GM04504 (cell line): ENCODE measurements at regions not wholly inside any gene's neighbourhood (a gene's known extent, or its start where the extent isn't known, plus 50 kb on each side); places are given as distances from the start of the nearest gene placed in this dataset.

Source experiments
- DNase-seq: peaks from one replicate; pipeline ENCODE4 v3.0.0-alpha.2; 2012; ENCODE audit warnings: low read depth

DNA sequence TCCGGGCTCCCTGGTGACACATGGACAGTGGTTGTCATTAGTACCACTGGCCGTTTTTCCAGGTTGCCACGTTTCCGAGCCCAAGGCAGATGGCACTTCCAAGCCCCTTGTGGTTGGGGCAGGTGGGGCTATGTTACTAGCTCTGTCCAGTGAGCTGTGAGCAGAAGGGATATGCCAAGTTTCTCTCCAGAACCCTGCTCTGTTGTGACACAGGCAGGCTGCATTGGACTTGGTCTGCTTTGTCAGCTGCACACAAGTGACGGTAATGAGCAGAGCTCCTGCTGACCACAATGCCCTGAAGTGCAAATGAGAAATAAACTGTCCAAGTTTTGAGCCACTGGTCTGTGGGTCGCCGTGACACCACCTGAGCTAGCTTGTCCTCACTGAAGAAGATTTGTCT is 118.8 kb downstream of the GYPC start:
- no peak for DNase-seq

DNA sequence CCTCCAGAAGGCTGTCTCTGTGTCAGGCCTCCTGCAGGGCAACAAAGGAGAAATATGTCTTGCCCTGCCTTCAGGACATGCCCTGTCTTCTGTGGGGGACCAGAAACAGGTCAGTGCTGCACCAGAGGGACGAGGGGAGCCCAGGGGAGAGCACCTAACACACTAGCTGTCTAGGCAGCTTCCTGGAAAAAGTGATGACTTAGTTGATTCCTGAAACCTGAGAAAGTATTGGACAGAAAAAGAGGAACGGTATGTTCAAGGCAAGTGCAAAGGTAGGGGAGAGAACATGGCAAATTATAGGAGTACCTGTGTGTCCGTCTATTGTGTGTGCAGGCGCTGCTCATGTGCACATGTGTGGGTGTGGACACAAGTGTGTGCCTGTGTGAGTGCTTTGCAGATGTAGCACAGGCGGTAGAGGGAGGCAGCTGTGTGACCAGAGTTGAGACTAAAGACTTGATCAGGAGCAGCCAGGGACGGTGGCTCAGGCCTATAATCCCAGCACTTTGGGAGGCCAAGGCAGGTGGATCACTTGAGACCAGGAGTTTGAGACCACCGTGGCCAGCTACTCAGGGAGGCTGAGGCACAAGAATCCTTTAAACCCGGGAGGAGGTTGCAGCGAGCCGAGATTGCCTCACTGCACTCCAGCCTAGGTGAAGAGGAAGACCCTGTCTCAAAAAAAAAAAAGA is 119.5 kb downstream of the GYPC start:
- DNase-seq: no peak

DNA sequence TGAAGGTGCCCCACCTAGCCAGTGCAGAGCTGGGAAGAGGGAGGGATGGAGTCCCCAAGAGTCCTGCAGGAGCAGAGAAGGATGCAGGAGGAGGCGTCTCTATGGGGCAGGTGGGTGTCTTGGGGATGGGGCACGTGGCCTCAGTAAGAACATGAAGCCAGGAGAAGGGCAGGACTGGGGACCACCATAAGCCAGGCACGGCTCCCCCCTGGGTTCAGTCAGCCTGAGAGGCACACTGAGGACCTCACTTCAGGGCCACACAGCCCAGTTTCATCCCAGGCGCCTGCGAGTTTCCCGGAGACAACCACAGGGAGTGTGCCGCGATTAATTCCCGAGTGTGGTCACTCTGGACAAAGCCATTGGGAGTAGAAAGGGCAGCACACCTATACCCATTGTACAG is 120.3 kb downstream of the GYPC start:
- DNase-seq: no peak

DNA sequence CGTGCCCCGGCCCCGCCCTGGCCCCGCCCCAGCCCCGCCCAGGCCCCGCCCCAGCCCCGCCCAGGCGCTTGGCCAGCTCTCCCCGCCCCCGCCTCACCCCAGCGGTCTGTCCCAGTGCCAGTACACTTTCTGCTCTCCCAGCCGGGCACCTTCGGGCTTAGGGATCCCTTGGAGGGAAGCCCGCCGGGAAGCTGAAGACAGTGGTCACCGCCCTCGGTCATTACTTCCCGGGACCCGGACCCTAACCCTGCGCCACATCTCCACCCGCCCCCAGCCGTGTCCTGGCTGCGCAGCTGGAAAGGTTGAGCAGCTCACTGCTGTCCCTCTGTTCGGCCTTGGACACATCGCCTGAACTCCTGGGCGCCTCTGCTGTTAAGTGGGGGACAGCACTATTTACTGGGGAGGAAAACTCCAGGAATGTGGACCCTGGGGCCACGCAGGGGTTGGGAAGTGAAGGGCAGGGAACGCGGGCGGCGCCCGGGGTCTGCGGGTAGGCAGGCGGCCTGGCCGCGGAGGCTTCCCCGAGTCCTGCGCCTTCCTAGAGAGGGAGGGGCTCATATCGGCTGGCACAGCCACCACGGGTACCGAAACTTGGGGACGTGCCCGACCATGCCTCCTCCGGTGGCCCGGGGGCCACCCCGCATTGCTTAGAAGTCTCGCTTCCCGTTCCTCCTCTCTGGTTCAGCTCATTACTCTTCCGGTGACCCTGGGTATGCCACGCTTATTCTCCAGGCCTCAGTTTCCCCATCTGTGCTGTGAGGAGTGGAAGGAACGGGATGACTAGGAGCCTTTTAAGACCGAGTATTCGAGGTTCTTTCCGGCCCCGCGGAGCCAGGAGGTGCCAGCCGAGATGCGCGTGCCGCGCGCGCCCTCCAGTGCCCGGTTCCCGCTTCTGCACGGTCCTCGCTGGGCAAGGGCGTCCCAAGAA is 121.0 kb downstream of the GYPC start:
- DNase-seq: peak; percentile 29

DNA sequence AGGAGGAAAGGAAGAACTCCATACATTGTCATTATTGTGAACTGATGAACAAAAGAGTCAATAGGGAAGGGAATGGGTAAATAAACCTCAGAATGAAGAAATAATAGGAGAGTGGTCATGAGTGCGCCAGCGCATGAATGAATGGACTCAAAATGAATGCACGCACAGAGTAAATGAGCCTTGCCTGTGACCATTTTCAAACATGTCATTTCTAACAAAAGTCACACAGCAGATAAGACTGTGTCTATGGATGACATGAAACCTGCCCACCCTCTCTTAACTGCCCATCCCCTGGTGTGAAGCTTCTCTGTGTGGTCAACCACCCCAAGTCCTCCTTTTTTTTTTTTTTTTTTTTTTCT is 121.1 kb upstream of the TEX51 start:
- DNase-seq: no peak

DNA sequence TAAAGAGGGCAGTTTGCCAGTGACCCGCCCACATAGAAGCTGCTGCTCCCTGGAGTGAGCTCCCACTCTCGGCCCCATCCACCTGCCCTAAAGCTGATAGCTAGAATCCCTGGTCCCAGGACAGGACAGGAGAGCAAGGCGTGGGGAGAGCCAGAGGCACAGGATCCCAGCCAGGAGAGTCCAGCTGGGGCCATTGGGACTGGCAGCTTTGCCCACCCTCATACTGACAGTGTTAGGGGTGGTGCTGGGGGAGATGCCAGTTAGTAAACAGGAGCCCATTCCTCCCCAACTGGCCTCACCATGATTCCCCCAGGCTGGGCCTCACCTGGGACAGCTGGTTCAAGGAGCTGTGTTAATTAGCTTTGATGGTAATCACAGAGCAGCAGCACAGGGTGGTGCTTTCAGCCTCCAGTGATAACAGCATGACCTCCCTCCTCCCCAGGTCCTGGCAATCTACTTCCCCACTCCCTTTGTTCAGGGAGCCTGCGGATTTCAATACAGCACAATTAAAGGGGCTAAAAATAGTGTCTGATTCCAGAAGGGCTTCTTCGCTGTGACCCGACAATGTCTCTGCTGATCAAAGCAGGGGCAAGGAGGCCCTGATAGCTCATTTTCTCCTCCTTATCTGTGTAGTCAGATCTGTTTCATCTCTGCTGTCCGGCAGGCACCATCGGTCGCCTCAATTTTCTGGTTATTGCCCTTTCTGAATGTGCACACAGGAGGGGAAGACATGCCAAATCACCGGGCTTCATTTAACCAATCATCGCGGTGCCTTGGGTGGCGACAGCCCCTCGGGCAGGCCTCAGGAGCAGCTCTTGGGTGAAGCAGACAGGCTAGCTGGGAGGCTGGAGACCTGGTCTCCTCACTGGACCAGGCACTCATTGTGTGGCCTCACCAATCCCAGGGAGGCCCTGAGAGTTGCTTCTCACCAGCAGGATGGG is 119.9 kb upstream of the TEX51 start:
- no peak for DNase-seq

DNA sequence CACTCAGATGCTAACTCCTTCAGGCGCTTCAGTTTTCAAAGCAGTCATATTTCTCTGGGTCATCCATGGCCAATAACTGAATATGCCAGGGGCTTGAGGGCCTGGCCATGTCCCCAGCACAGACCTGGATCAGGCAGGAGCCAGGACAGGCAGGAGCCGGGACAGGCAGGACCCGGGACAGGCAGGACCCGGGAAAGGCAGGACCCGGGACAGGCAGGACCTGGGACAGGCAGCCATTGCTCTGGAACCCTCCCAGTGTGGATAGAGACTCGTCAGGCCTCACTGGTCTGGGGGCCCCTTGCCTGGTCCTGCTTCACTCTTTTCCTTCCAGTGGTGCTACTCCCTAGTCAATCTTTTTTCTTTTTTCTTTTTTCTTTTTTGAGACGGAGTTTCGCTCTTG is 117.5 kb upstream of the TEX51 start:
- DNase-seq: no peak

DNA sequence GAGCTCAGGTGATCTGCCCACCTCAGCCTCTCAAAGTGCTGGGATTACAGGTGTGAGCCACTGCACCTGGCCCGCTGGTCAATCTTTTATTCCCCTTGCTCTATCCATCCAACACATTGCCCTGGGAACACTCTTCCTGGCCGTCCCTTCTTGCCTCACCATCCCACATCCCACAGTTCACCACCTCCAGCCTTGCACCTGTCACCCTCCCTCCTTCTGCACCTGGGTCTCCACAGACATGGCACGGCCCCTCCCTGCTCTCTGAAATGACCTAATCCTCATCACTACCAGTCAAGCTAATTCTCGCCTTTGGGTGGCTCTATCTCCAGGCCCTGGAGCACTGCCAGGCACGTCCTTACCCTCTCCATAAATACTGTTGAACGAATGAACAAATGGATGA is 116.9 kb upstream of the TEX51 start:
- no peak for DNase-seq

DNA sequence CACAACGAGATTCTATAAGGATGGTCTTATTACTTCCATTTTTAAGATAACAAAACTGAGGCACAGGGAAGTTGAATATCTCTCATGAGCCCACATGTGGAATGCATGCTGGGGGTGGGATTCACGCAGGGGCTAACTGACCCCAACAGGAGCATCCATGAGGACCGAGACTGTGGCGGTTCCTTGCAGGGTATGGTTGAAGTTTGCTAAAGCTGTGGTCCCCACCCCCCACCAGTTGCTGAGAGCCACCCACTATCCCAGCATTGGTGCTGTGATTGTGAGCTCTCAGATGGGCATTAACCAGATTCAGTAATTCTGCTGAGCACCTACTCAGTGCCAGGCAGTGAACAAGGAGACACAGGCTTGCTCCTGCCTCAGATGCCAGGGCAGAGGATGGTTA is 116.0 kb upstream of the TEX51 start:
- DNase-seq: no peak

DNA sequence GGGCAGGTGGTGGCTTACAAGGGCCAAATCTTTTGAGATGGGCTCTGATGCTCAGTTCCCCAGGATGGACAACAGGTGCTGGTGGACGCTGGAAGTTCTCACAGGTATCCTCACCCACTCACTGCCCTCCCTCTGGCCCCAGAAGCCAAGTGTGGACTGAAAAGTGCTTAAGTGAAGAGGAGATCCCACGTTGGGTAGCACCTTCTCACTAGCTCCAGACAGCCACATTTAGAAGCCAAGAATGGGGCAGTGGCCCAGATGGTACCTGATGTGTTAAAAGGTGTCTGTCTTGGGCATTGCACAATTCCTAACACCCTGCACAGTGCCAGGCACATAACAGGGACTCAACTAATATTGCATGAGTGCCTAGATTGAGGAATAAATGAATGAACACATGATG is 115.3 kb upstream of the TEX51 start:
- no peak for DNase-seq

DNA sequence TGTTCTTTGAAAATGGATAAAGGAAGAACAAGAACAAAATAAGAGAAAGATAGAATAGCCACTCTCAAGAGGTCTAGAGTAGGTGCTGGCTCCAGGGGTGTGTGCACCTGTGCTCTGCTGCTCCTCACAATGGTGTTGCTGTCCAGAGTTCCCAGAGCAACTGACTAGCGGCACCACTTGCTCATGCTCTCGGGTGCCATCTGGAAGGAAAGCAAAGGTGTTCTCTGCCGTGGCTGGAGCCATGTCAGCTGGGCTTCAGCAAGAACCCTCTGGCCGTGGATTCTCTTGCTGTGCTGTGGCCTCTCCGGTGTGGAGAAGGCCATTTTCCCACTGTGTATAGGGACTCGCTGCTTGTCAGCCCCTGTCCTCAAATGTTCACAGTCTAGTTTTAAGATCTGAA is 114.6 kb upstream of the TEX51 start:
- DNase-seq: no peak

DNA sequence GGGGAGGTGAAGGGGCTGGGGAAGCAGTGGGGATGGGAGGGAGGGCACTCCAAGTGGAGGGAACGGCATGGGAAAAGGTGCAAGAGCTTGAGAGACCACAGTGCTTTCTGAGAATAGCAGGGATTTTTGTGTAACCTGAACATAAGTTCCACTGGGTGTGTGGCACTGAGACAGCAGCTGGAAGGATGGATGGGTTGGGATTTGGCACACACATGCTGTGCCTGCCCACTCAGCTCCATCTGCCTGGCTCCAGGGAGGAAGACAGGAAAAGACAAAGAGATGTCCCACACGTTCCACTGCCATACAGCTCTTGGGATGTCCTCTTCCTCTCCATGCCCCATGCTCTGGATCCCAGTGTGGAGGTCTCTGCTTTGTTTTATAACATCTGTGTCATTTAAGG is 114.1 kb upstream of the TEX51 start:
- DNase-seq: no peak

DNA sequence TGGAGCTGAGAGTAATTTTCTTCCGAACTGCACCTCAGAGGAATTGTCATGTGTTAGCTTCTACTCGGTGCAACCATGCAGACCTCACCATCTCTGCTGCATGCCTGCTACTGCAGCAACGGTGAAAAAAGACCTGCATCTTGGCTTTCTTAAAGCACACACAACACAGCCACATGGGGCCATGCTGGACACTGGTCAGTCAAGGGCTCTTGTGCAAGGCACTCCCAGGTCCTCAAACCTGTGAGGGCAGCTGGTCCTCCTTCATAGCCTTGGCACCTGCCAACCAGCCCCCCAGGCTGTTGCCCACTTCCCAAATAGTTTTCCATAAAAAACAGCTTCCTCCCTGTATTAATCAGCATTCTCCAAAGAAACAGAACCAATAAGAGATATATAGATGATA is 113.5 kb upstream of the TEX51 start:
- DNase-seq: no peak

DNA sequence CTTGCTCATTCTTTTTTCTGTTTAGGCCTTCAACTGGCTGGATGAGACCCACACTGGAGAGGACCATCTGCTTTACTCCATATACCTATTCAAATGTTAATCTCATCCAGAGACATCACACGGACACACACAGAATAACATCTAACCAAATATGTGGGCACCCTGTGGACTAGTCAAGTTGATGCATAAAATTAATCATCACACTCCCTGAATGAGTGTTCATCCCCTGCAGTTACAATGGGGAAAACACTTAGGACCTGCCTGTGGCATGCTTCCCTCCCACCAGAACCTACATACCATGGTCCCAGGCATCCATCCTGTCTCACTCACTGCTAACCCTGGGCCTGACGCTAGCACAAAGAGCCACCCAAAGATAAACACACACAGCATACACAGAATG is 112.8 kb upstream of the TEX51 start:
- no peak for DNase-seq

DNA sequence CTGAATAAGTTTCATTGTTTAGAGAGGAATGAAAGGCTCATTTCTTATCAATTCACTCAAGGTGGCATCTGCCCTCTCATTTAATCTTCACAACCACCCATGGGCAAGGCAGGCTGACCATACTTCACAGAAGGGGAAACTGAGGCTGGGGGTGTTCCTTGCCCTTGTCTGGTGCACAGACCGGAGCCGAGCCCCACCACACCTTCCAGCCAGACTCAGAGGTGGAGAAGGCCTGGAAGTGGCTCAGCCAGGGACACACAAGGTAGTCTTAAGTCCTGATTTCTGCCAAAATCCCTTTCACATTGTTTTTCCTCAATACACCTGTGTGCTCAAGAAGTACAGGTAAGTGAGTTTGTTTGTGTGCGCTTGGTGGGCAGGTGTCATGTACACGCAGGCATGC is 111.9 kb upstream of the TEX51 start:
- no peak for DNase-seq

DNA sequence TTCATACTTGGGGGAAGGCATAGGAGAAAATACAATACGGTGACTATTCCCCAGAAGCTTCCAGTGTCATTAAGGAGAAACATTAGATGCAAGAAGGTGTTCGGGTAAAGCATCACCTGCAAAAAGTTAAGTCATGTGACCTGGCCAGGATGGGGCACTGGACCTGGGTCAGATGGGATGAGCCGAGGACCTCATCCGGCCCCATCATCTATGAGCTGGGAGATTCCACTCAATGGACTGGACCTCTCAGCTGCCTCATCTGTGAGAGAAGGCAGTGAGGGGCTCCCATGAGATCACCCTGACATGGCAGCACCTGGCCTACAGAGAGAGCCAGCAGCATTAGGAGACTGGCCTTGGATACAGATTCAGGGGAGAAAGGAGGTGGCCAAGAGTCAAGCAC is 111.4 kb upstream of the TEX51 start:
- DNase-seq: no peak

DNA sequence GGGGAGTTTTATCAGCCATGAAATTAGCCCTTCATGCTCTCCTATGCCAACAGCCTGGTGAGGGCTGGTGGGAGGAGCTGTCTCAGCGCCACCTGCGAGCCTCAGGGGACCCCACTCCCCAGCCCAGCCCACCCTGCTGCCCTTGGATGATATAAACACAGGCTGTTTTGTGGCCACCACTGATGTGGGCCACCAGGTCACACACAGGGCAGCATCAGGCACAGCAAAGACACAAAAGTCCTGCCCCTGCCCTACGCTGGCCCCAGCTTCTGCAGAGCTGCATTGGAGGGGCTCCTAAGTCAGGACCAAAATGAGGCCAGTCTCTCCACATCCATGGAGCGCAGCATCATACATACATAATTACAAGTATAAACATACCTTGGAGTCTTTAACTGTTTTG is 110.6 kb upstream of the TEX51 start:
- DNase-seq: no peak

DNA sequence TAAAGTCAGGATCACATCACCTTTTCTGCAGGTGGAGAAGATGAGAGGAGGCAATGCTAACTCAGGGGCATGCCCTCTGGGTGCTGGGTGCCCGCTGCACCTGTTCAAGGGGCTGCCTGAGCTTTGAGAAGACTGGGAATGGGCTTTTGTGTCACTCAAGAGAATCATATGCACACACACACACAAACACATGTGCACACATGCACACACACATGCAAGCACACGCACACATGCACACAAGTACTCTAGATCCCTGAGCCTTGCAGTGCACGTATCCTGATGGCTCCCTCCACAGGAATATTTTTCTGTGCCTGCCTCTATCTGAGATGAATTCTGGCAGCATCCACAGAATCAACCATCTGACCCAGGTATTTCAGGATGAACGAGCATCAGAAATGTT is 110.0 kb upstream of the TEX51 start:
- DNase-seq: no peak

DNA sequence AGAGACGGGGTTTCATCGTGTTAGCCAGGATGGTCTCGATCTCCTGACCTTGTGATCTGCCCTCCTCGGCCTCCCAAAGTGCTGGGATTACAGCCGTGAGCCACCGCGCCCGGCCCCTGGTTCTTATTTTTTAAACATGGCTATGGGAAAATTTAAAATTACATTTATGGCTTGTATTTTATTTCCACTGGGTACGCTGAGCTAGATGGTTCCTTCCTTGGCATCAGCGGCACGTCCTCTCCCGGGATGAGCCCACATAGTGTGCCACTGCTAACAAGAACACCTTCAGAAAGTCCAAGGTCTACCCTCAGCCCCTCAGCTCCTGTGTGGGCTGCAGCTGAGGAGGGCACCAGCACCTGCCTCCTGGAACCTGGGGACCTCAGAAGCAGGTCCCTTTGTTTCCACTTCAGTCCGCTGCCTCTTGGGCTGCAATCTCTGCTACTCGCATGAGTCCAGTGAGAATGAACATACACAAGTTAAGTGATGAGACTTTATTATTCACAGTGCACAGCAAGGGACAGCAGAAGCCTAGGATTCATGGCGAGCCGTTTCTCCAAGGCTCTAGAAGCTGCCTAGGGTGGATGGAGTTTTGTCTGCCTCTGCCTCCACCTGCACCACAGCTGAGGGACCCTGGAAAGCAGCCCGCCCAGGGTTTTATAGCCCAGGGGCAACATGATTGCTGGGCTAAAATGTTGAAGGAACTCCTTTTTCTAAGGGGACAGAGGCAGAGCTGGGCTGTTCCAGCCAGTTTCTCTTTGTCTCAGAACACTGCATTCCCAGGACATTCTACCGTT is 107.5 kb upstream of the TEX51 start:
- DNase-seq: no peak

DNA sequence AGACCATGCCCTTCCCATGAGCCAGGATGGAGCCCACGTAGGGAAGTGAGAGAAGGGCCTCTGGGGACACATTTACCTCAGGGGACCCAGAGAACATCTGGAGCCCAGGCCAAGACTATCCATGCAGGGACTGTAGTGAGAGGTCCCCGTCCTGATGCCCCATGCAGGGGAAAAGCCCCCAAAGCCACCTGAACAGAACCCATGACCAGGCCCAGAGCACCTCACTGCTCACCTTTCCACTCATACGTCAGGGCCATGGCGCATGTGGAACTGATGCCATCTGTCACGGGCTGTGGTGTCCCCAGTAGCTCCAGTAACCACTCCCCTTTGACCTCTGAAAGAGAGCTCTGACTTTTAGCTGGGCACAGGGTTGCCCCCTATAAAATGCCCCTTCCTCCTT is 106.5 kb upstream of the TEX51 start:
- no peak for DNase-seq

DNA sequence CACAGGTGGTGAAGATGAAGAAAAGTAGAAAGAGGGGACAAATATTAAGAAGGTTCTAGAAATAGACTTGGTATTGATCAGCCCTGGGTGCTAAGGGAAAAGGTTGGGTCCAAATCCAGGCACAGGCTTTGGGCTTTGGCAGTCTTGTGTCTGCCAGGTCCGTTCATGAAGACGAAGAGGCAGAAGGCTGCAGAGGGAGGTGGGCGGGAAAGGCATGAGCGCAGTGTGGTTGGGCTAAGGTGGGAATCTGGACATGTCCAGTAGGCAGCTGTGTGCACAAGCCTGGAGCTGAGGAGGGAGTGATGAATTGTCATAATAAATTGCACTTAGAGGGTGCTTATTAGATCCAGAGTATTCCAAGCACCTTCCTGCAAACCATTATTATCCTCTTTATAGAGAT is 105.7 kb upstream of the TEX51 start:
- no peak for DNase-seq
